Keratinocyte (primary cell): ENCODE measurements at regions not wholly inside any gene's neighbourhood (a gene's known extent, or its start where the extent isn't known, plus 50 kb on each side); places are given as distances from the start of the nearest gene placed in this dataset.
"Not testable (repeated sequence)": the region's sequence is repeated elsewhere in the genome, so short reads cannot be mapped to it uniquely, and the experiment has no call there.

Experiments used
- CTCF ChIP-seq, 3 experiments: IDR thresholded peaks in 1 of 3; conservative IDR thresholded peaks in 1 of 3; optimal IDR thresholded peaks in 1 of 3; 2 replicates in 2 of 3; 3 replicates in 1 of 3; pipeline versions ENCODE3 to v1.5.1; 2011; ENCODE audit warnings: low read length in 3 of 3, mild to moderate bottlenecking in 3 of 3, moderate library complexity in 2 of 3, control low read depth in 1 of 3, inconsistent platforms in 1 of 3; ENCODE audit not compliant: insufficient read depth in 2 of 3; ENCODE audit errors: extremely low read depth in 1 of 3
- EZH2 ChIP-seq: IDR thresholded peaks from one replicate; pipeline ENCODE4 v1.6.1; 2012; ENCODE audit warnings: inconsistent platforms, mild to moderate bottlenecking, low read length, moderate library complexity

DNA sequence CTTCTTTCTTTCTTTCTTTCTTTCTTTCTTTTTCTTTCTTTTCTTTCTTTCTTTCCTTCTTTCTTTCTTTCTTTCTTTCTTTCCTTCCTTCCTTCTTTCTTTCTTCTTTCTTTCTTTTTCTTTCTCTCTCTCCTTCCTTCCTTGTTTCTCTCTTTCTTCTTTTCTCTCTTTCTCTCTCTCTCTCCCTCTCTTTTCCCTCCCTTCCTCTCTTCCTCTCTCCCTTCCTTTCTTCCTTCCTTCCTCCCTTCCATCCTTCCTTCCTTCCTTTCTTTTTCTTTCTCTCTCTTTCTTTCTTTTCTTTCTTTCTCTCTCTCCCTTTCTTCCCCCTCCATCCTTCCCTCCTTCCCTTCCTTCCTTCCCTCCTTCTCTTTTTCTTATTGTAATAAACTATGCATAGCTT, 105.5 kb downstream of the ZBTB18 start:
- TF ChIP-seq CTCF (optimal IDR thresholded peaks at IDR 0.05 in 1 of 3, IDR thresholded peaks at IDR 0.05 in 1 of 3, conservative IDR thresholded peaks at IDR 0.05 in 1 of 3; ENCODE audit: extremely low read depth in 1 of 3, insufficient read depth in 2 of 3, low read length in 3 of 3); EZH2: not testable (repeated sequence)
